GM19240 (cell line): ENCODE measurements at regions not wholly inside any gene's neighbourhood (a gene's known extent, or its start where the extent isn't known, plus 50 kb on each side); places are given as distances from the start of the nearest gene placed in this dataset.

Experiments used
- DNase-seq: peaks from one replicate; pipeline ENCODE4 v3.0.0; 2011; ENCODE audit warnings: low spot score; ENCODE audit not compliant: insufficient read length

GRCh38 chr15:31811641-31812040 lies 218.7 kb upstream of the CHRNA7 start:
- no peak for DNase-seq

DNA sequence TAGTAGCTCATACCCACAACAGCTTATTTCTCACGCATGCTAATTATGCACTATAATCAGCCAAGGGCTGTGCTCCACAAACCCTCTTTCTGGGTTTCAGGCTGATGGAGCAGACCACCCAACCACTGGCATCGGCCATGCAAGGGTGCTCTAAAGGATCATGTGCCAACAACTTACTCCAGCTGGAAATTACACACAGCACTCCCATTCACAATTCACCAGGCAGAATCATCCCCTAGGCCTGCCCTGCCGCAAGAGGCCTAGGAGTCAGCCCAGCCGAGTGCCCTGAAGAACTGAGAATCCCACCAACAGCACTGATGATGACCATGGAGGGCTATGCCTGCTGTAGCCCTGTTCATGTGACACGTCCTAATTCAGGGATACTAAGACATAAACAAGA lies 216.2 kb upstream of the CHRNA7 start:
- DNase-seq, result no peak

- DNase-seq, result no peak
Observed at GRCh38 chr15:31815411-31816155, 214.7 kb upstream of the CHRNA7 start.

DNA sequence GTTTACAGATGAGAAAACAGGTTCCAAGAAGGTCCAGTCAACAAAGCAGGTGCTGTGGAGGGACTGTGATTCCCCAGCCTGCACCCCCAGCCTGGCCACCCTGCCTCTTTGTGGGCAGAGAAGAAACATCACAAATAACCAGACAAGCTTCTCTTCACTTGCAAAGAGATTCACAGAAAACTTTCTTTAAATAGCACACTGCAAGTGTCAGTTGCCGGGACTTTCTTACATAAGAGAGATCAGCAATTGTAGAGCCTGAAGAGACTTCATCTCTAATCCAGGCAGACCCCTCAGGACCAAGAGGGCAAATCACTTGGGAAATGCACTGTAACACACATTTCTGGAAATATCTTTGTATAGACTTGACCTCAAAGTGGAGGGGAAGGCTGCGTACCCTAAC lies 207.9 kb upstream of the CHRNA7 start:
- no peak for DNase-seq

DNA sequence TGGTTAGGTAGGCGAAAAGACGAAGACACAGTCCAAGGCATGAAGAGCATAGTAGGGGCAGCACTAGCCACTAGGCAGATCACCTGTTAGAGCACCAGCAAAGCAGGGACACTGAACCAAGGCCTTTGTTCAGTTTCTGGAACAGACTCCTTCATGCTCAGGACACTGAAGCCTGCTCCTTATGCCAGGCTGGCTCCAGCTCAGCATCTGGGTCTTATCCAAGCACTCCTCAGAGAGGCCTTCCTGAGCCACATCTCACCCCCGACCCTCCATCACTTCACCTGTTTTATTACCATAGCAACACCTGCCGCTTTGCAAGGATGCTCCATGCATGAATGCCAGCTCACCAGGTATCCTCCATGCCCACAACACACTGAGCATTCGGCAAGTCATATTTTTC lies 206.3 kb upstream of the CHRNA7 start:
- DNase-seq, result no peak

DNA sequence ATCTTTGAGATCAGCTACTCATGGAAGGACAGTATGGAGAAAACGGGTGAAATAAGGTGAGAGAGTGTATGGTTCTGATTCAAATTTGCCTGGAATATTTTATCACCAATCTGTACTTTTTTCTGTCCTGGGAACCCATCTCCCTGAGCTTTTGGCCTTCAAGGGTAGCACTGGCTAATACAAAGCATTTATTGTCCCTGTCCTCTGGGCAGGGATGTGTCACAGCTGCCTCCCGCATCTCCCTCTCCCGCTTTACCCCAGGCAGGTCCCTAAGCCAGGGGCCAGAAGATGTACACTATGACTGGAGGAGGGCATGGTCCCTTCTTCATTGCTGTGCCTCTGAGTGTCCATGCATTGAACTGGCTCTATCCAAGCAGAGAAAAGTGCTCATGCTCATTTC lies 201.7 kb upstream of the CHRNA7 start:
- DNase-seq, result no peak

DNA sequence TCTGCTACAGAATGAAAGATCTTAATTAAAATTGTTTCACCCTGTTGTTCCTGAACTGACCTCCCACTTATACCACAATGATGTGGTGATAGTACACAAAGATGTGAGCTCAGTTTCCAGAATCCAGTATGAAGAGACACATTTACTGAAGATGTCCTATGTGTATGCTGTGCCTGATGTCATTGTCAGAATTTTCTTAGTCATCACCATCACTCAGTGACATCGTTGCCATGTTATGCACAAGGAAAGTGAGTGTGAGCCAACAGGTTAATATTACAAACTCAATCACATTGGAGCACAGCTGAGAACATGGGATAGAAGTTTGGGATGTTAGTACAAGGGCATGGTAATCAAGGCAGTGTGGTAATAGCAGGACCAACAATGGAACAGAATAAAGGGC lies 199.7 kb upstream of the CHRNA7 start:
- no peak for DNase-seq

DNA sequence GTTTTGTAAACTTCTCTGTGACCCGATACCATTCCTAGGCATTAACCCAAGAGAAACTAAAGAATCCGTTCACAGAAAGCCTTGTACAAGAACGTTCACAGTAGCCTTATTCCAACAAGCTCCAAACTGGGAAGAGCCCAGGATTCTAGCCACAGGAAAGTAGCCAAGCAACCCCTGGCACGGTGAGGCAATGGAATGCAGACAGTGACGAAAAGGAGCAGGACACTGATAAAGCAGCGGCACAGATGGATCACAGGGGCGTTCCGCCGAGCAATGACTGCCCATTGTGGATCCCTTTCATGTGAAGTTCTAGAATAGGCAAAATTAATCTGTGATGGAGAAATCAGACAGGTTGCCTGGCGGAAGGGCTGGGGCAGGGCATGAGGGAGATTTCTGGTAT lies 198.7 kb upstream of the CHRNA7 start:
- no peak for DNase-seq

- DNase-seq, result no peak
Observed at GRCh38 chr15:31834654-31835053, 195.7 kb upstream of the CHRNA7 start.

DNA sequence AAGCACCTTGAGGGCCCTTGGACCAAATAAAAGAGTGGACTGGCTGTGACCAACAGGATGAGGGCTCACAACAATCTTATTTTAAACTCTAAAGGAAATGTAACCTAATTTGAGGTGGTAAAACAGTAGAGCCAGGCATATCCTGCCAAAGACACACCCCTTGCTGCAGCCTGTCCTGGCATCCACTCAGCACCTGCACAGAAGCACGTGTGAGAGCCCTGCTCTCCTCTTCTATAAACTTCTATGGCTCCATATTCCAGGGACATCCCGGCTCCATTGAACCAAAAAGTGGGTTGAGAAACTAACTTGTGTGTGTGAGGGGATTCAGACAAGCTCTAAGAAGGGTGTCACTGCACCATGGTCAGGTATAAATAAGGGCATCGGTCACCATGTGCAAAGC lies 190.9 kb upstream of the CHRNA7 start:
- DNase-seq, result no peak

DNA sequence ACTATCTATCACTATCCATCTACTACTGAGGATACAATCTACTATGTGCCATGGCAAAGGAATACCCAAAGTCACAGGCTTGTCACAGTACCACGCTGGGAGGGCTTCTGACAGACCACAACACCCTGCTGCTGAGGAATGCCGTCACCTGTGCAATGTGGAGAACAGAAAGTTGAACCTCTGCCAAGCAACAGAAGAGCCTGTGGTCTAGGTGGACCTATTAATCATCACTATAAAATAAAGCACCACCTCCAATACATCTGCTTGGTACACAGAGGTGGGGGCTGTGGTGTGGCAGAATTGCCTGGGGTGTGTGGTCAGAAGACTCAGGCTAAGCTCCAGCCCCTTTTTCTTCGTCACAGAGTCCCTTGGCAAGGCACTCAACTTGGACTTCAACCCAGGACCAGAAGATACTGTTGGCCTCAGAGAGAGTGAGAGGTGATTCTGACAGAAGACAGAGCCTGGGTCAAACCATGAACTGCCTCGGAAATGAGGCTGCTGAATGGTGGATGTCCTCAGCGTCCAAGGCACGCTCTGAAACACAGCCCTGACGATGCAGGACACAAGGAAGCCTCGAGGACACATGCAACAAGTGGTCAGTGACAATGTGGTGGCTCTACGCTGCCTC lies 189.4 kb upstream of the CHRNA7 start:
- DNase-seq, result no peak

DNA sequence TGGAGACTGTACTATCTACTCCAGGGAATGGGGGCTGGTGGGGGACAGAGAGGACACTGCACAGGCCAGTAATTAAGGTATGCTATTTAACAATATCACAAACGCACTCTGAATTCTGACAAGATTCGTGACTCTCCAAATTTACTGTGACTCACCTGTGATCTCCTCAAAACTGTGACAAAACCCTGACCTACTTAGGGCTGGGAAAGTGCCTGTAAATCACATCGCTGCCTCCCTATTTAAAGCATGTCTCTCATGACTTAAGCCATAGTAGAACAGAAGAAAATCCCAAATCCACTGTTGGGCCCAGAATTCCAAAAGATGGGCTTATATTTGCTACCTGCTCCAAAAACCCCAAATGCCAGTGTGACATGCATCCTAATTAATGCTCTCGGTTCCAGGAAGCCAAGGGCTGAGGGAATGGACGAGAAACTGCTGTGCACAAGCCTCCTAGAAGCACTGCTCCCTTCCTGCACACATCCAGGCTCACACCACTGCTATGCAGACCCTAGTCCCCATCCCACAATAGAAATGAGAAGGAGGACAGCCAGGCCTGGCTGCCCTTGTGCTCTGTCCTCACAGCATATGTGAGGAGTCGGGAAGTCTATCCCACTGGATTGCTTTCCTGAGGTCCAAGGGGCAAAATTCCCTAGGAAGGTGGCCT lies 187.7 kb upstream of the CHRNA7 start:
- no peak for DNase-seq

DNA sequence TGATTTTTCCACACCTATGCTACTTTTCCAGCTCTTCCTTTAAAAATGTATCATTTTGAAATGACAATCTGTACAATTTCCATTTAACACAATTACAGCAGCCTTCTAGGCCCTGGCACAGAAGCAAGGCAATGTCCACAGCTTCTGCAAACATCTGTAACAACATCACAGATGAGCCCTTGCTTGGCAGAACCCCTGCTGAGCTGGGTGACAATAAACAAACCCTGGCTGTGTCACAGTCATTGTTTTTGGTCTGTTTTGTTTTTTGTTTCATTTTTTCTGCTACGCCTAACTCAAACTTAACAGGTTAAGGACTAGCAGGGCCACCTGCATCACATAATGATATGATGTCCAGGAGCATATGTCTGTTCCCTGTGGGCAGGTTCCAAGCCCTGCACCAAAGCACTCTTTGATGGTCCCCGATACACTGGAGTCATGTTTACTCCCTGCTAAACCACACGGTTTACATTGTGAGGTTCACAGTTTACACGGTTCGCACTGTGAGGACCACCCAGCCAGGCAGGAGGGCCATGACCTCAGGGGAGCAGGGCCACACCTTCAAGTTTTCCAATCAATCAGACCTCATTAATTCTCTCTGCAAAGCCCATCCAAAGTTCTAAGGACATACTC lies 186.8 kb upstream of the CHRNA7 start:
- no peak for DNase-seq

DNA sequence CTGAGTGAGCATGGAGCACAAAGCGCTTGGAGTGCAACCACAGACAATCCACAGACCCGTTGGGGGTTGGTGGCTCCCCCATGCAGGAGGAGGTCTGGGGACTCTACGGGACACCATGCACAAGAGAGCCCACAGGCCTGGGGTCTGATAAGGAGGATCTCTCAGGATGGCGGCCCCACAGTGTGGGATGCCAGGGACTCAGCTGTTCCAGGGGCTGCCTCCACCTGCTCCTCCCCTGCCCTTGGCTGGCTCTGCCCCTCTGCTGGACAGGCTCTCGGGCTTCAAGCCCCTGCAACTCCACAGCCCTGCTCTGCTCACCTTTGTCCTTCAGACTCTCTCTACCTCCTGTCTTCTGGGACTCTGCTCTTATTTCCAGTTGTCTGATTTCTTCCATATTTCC lies 184.5 kb upstream of the CHRNA7 start:
- DNase-seq, result no peak

GRCh38 chr15:31847961-31848360 lies 182.4 kb upstream of the CHRNA7 start:
- DNase-seq, result no peak

DNA sequence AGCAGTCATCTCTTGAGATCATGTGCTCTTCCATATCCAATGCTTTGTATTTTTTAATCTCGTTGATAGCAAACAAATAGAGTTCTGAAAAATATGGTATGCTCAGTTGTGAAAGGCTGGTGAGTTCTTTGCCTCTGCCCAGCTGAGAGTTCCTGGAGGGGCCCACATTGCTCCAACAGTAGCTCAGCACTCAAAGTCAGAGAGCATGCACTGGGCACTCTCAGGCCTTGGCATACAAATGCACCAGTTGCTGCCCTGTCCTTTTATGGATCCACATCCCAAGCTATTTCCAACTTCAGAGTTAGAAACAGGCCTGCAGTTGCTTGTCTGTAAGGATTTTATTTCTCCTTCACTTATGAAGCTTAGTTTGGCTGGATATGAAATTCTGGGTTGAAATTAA lies 181.7 kb upstream of the CHRNA7 start:
- no peak for DNase-seq

- no peak for DNase-seq
Observed at GRCh38 chr15:31852933-31853799, 177.1 kb upstream of the CHRNA7 start.

- DNase-seq, result no peak
Observed at GRCh38 chr15:31856581-31856980, 173.7 kb upstream of the CHRNA7 start.

DNA sequence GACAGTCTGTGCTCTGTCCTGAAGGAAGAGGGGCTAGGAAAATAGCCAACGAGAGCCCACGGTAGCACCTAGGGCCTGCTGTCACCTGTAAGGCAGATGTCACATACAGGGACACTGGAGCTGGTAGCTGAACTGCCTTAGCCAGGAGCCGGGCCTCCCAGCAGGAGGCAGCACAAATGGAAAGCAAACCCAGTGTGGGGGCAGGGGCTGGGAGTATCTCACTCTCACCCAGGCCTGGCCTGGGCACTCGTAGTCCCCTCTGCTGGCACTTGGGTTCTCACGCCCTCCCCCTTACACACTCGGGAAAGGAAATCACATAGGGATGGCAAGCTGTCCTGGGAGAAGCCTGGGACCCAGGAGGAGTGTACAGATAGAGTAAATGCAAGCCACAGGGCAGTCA lies 173.1 kb upstream of the CHRNA7 start:
- DNase-seq, result no peak

- no peak for DNase-seq
Observed at GRCh38 chr15:31858026-31858425, 172.3 kb upstream of the CHRNA7 start.

GRCh38 chr15:31866248-31866647 lies 164.1 kb upstream of the CHRNA7 start:
- no peak for DNase-seq
